B cell (primary cell): ENCODE measurements at regions not wholly inside any gene's neighbourhood (a gene's known extent, or its start where the extent isn't known, plus 50 kb on each side); places are given as distances from the start of the nearest gene placed in this dataset.

Source experiments
- ATAC-seq: fragments of 200-7000 bp; cut with Tn5 transposase; one replicate; pipeline ENCODE4 v1.10.0; 2021; ENCODE audit warnings: low read depth, mild to moderate bottlenecking, moderate number of reproducible peaks, moderate library complexity
- CTCF ChIA-PET: fragments of 350-600 bp; sonication (Branson Sonifier 250); formaldehyde crosslinking; loops from one replicate; lab custom pipeline; 2021; ENCODE audit warnings: antibody characterized with exemption, inconsistent platforms; lab: Charles Lee
- POLR2A ChIA-PET: fragments of 350-600 bp; sonication (Branson Sonifier 250); formaldehyde crosslinking; loops from one replicate; lab custom pipeline; 2021; ENCODE audit warnings: antibody characterized with exemption; lab: Charles Lee
- DNase-seq: peaks from one replicate; pipeline ENCODE4 v3.0.0; 2013
- H2AFZ ChIP-seq: 2 replicates; pipeline ENCODE4 v1.6.1; 2012; ENCODE audit warnings: mild to moderate bottlenecking, low read depth, low read length; ENCODE audit not compliant: insufficient read depth, poor library complexity, severe bottlenecking
- H3K27ac ChIP-seq, 2 donors: 1 replicate in 1 of 2; 2 replicates in 1 of 2; pipeline ENCODE4 v1.5.1; 2012 to 2013; ENCODE audit warnings: low read length in 2 of 2, mild to moderate bottlenecking in 2 of 2, moderate library complexity in 1 of 2
- H3K27me3 ChIP-seq, 4 experiments: fragments of 200-600 bp in 1 of 4; sonication (generic) in 1 of 4; replicated peaks in 1 of 4; 1 replicate in 2 of 4; 2 replicates in 2 of 4; pipeline versions ENCODE4 v1.6.1 to v1.7.0; 2013 to 2016; ENCODE audit warnings: low read length in 3 of 4, mild to moderate bottlenecking in 2 of 4, mixed read lengths in 1 of 4, moderate library complexity in 1 of 4; ENCODE audit not compliant: insufficient read depth in 4 of 4, control insufficient read depth in 3 of 4; ENCODE audit errors: control extremely low read depth in 1 of 4
- H3K36me3 ChIP-seq, 2 experiments: replicated peaks in 1 of 2; 1 replicate in 1 of 2; 2 replicates in 1 of 2; pipeline versions ENCODE4 v1.6.1 to v1.7.1; 2013; ENCODE audit warnings: low read length in 1 of 2; ENCODE audit not compliant: insufficient read depth in 2 of 2, control insufficient read depth in 1 of 2; ENCODE audit errors: control extremely low read depth in 1 of 2, extremely low read depth in 1 of 2
- H3K4me1 ChIP-seq, 2 donors: fragments of 200-600 bp in 1 of 2; sonication (generic) in 1 of 2; 1 replicate in 1 of 2; 2 replicates in 1 of 2; pipeline versions ENCODE4 v1.5.1 to v1.6.1; 2013 to 2017; ENCODE audit warnings: low read length in 2 of 2; ENCODE audit not compliant: control insufficient read depth in 2 of 2, insufficient read depth in 2 of 2
- H3K4me2 ChIP-seq: replicated peaks from 2 replicates; pipeline ENCODE3; 2012; ENCODE audit warnings: mild to moderate bottlenecking, low read depth, low read length; ENCODE audit not compliant: poor library complexity, severe bottlenecking
- H3K4me3 ChIP-seq, 5 experiments: fragments of 200-600 bp in 1 of 5; sonication (generic) in 1 of 5; 1 replicate in 3 of 5; 2 replicates in 2 of 5; pipeline versions ENCODE4 v1.5.1 to v1.7.0; 2011 to 2016; ENCODE audit warnings: low read length in 4 of 5, mild to moderate bottlenecking in 4 of 5, low read depth in 2 of 5, control low read depth in 1 of 5, moderate library complexity in 1 of 5; ENCODE audit not compliant: insufficient read depth in 1 of 5; ENCODE audit errors: control extremely low read depth in 1 of 5, extremely low read depth in 1 of 5
- H3K79me2 ChIP-seq: fragments of 200-600 bp; sonication (generic); one replicate; pipeline ENCODE4 v1.6.0; 2016; ENCODE audit warnings: low read length; ENCODE audit not compliant: control insufficient read depth, insufficient read depth
- H3K9ac ChIP-seq: fragments of 200-600 bp; sonication (generic); 2 replicates; pipeline ENCODE4 v1.6.1; 2017; ENCODE audit warnings: mild to moderate bottlenecking, low read length, moderate library complexity
- H3K9me3 ChIP-seq, 3 donors: one replicate each; pipeline versions ENCODE4 v1.6.1 to v1.7.1; 2013; ENCODE audit warnings: low read length in 2 of 3; ENCODE audit not compliant: control insufficient read depth in 2 of 3, insufficient read depth in 1 of 3; ENCODE audit errors: control extremely low read depth in 1 of 3
- H4K20me1 ChIP-seq: 2 replicates; pipeline ENCODE4 v1.6.0; 2012; ENCODE audit warnings: mild to moderate bottlenecking, low read length; ENCODE audit not compliant: insufficient read depth, control insufficient read depth, poor library complexity, severe bottlenecking
- H3K27ac Mint-ChIP-seq: one replicate; pipeline ENCODE4 v1.8.0; 2021; ENCODE audit warnings: mixed read lengths
- H3K27me3 Mint-ChIP-seq: one replicate; pipeline ENCODE4 v1.8.0; 2021; ENCODE audit warnings: mixed read lengths
- H3K4me1 Mint-ChIP-seq: one replicate; pipeline ENCODE4 v1.8.0; 2021; ENCODE audit warnings: mixed read lengths
- H3K4me3 Mint-ChIP-seq: one replicate; pipeline ENCODE4 v1.8.0; 2021; ENCODE audit warnings: mixed read lengths
- H3K9me3 Mint-ChIP-seq: one replicate; pipeline ENCODE4 v1.8.0; 2022; ENCODE audit warnings: mixed read lengths; ENCODE audit not compliant: insufficient read depth
- EZH2 ChIP-seq: IDR thresholded peaks from 2 replicates; pipeline ENCODE4 v1.6.1; 2012; ENCODE audit warnings: borderline replicate concordance, low read depth, mild to moderate bottlenecking, moderate library complexity, low read length; ENCODE audit not compliant: insufficient read depth, poor library complexity, severe bottlenecking
- WGBS: methylation state at CpG from one replicate; pipeline ENCODE4 v1.1.5; 2013; ENCODE audit warnings: missing lambda C conversion rate; ENCODE audit not compliant: insufficient coverage; 5-methylcytosine and 5-hydroxymethylcytosine counted together
- intact Hi-C: fragments of 100-400 bp; cut with micrococcal nuclease; formaldehyde crosslinking; loops from one replicate; pipeline ENCODE4 v1.10.0; 2022
- TF ChIP-seq, protein P1 (sequence below): fragments of 200-600 bp; IDR thresholded peaks from one replicate; pipeline ENCODE4 v1.8.0; 2022; ENCODE audit warnings: antibody characterized with exemption, mild to moderate bottlenecking

DNA sequence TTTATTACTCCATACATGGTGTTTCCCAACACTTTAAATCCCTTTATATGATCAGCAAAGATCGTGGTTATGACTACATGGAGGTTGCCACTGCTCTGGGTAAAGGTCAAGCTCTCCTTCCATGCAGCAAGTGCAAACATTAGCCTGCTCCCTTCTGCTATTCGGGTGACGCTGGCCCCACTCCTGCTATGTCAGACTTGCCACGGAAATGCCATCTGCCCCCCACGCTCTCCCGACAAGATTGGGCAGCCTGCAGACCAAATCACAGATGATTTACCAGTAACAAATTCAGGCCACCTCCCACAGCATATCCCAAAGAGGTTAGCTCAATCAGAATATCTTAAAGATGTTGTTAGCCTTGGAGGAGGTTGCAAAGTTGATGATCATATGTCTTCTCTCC lies 77.8 kb upstream of the MGMT start:
- ATAC-seq, result no peak
- WGBS, result 88% methylated on average over 4 of the region's 6 CpGs
- no peak for TF ChIP-seq EZH2
- TF ChIP-seq, protein P1, sequence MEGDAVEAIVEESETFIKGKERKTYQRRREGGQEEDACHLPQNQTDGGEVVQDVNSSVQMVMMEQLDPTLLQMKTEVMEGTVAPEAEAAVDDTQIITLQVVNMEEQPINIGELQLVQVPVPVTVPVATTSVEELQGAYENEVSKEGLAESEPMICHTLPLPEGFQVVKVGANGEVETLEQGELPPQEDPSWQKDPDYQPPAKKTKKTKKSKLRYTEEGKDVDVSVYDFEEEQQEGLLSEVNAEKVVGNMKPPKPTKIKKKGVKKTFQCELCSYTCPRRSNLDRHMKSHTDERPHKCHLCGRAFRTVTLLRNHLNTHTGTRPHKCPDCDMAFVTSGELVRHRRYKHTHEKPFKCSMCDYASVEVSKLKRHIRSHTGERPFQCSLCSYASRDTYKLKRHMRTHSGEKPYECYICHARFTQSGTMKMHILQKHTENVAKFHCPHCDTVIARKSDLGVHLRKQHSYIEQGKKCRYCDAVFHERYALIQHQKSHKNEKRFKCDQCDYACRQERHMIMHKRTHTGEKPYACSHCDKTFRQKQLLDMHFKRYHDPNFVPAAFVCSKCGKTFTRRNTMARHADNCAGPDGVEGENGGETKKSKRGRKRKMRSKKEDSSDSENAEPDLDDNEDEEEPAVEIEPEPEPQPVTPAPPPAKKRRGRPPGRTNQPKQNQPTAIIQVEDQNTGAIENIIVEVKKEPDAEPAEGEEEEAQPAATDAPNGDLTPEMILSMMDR, result no peak
- intact Hi-C loops, result no loop called here
- no peak overlapping the region for H3K27ac ChIP-seq
- H3K4me3 Mint-ChIP-seq, result no peak overlapping the region
- no peaks in the 10 kb centered on the region for H4K20me1 ChIP-seq
- H3K9me3 ChIP-seq, result no peaks in the 10 kb centered on the region
- H2AFZ ChIP-seq, result no peak overlapping the region
- no peaks in the 10 kb centered on the region for H3K4me1 ChIP-seq
- no peak overlapping the region for H3K9ac ChIP-seq
- CTCF ChIA-PET, result no interaction called here
- POLR2A ChIA-PET, result no interaction called here
- H3K27me3 ChIP-seq, result no peaks in the 10 kb centered on the region
- DNase-seq, result no peak
- no peak overlapping the region for H3K4me2 ChIP-seq
- no peak overlapping the region for H3K4me3 ChIP-seq
- H3K4me1 Mint-ChIP-seq, result no peaks in the 10 kb centered on the region
- H3K9me3 Mint-ChIP-seq, result no peaks in the 10 kb centered on the region
- no peaks in the 10 kb centered on the region for H3K36me3 ChIP-seq
- no peaks in the 10 kb centered on the region for H3K79me2 ChIP-seq
- H3K27me3 Mint-ChIP-seq, result peaks cover 4% of the 10 kb centered on the region
- no peak overlapping the region for H3K27ac Mint-ChIP-seq

DNA sequence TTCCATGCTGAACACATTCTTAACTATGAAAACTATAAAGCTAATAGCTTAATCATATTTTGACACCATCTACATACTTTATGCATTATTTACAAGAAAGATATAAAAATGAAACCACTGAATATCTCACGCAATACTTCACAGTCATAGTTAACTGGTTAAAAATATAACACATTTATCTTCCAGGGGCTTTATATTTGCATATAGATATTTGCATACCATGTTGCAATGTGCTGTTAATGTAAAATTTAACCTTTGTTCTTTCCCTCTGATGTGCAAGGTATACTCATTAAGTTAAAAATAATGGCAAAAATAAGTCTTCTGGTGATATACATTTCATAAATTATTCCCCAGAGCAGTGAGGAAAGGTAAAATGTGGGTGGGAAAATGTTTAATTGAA lies 76.9 kb upstream of the MGMT start:
- no peaks in the 10 kb centered on the region for H4K20me1 ChIP-seq
- no peaks in the 10 kb centered on the region for H3K27me3 ChIP-seq
- Mint-ChIP-seq H3K9me3 (no peaks in the 10 kb centered on the region), H3K4me1 (no peaks in the 10 kb centered on the region), H3K4me3 (no peak overlapping the region), H3K27me3 (peaks cover 4% of the 10 kb centered on the region), H3K27ac (no peak overlapping the region)
- ATAC-seq (no peak), DNase-seq (no peak)
- no peaks in the 10 kb centered on the region for H3K36me3 ChIP-seq
- no CpG with 5 or more reads among the region's 1 CpG for WGBS
- TF ChIP-seq, protein P1, result no peak
- TF ChIP-seq EZH2, result no peak
- H3K79me2 ChIP-seq, result no peaks in the 10 kb centered on the region
- no peak overlapping the region for H3K4me3 ChIP-seq
- H3K4me2 ChIP-seq, result no peak overlapping the region
- H3K27ac ChIP-seq, result no peak overlapping the region
- H3K4me1 ChIP-seq, result no peaks in the 10 kb centered on the region
- no peak overlapping the region for H3K9ac ChIP-seq
- no peak overlapping the region for H2AFZ ChIP-seq
- intact Hi-C loops, result no loop called here
- ChIA-PET CTCF (no interaction called here), POLR2A (no interaction called here)
- H3K9me3 ChIP-seq, result no peaks in the 10 kb centered on the region
